ENCODE measurements at regions not wholly inside any gene's neighbourhood (a gene's known extent, or its start where the extent isn't known, plus 50 kb on each side); places are given as distances from the start of the nearest gene placed in this dataset.
"Not testable (repeated sequence)": the region's sequence is repeated elsewhere in the genome, so short reads cannot be mapped to it uniquely, and the experiment has no call there.

- TF ChIP-seq, protein P1, sequence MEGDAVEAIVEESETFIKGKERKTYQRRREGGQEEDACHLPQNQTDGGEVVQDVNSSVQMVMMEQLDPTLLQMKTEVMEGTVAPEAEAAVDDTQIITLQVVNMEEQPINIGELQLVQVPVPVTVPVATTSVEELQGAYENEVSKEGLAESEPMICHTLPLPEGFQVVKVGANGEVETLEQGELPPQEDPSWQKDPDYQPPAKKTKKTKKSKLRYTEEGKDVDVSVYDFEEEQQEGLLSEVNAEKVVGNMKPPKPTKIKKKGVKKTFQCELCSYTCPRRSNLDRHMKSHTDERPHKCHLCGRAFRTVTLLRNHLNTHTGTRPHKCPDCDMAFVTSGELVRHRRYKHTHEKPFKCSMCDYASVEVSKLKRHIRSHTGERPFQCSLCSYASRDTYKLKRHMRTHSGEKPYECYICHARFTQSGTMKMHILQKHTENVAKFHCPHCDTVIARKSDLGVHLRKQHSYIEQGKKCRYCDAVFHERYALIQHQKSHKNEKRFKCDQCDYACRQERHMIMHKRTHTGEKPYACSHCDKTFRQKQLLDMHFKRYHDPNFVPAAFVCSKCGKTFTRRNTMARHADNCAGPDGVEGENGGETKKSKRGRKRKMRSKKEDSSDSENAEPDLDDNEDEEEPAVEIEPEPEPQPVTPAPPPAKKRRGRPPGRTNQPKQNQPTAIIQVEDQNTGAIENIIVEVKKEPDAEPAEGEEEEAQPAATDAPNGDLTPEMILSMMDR (IDR thresholded peaks at IDR 0.05): not testable (repeated sequence)
- not testable (repeated sequence) for TF ChIP-seq POLR2A, EP300, POLR2AphosphoS5 (IDR thresholded peaks at IDR 0.05)
Observed at GRCh38 chr9:104394901-104395300, 109.2 kb upstream of the OR13F1 start.

Measured in upper lobe of left lung (tissue), 4 donors.